Spleen (tissue), 7 donors: ENCODE measurements at regions not wholly inside any gene's neighbourhood (a gene's known extent, or its start where the extent isn't known, plus 50 kb on each side); places are given as distances from the start of the nearest gene placed in this dataset.

ENCODE experiments used
- POLR2A ChIP-seq, 3 donors: fragments of 450-650 bp; IDR thresholded peaks; one replicate each; pipeline ENCODE4 v1.5.1; 2017; ENCODE audit warnings: antibody characterized with exemption in 3 of 3, mild to moderate bottlenecking in 1 of 3
- POLR2AphosphoS5 ChIP-seq, 3 donors: sonication (generic); formaldehyde crosslinking; IDR thresholded peaks; one replicate each; pipeline ENCODE4 v1.5.1; 2017; ENCODE audit warnings: antibody characterized with exemption in 3 of 3
- TF ChIP-seq, protein P1 (sequence below), 11 experiments: fragments of 200-600 bp in 7 of 11; fragments of 450-650 bp in 4 of 11; sonication (generic) in 4 of 11; IDR thresholded peaks in 8 of 11; conservative IDR thresholded peaks in 3 of 11; 1 replicate in 7 of 11; 2 replicates in 4 of 11; pipeline versions ENCODE4 v1.4.0 to v1.8.0; 2016 to 2021; ENCODE audit warnings: antibody characterized with exemption in 11 of 11, inconsistent platforms in 4 of 11, mild to moderate bottlenecking in 1 of 11
- donor health status: DM: no; HTN: no; CAD: no; lungs with moderate emphysema.
- donor health status: DM: no; HTN: no; CAD: no.
- donor health status: DM: no; HTN: no; CAD: no.

GRCh38 chr16:66298571-66299120 is 67.8 kb upstream of the CDH5 start:
- no peak for TF ChIP-seq POLR2A (IDR thresholded peaks at IDR 0.05)
- TF ChIP-seq POLR2AphosphoS5 (IDR thresholded peaks at IDR 0.05) = no peak
- TF ChIP-seq, protein P1, sequence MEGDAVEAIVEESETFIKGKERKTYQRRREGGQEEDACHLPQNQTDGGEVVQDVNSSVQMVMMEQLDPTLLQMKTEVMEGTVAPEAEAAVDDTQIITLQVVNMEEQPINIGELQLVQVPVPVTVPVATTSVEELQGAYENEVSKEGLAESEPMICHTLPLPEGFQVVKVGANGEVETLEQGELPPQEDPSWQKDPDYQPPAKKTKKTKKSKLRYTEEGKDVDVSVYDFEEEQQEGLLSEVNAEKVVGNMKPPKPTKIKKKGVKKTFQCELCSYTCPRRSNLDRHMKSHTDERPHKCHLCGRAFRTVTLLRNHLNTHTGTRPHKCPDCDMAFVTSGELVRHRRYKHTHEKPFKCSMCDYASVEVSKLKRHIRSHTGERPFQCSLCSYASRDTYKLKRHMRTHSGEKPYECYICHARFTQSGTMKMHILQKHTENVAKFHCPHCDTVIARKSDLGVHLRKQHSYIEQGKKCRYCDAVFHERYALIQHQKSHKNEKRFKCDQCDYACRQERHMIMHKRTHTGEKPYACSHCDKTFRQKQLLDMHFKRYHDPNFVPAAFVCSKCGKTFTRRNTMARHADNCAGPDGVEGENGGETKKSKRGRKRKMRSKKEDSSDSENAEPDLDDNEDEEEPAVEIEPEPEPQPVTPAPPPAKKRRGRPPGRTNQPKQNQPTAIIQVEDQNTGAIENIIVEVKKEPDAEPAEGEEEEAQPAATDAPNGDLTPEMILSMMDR (IDR thresholded peaks at IDR 0.05 in 8 of 11, conservative IDR thresholded peaks at IDR 0.05 in 3 of 11) = no peak
